Pons (tissue), 1 donor: ENCODE measurements at regions not wholly inside any gene's neighbourhood (a gene's known extent, or its start where the extent isn't known, plus 50 kb on each side); places are given as distances from the start of the nearest gene placed in this dataset.
A peak's percentile ranks its signal among the peaks of the same experiment; 100 is the strongest.

Experiments
- DNase-seq: peaks from one replicate; pipeline ENCODE4 v3.0.0-alpha.2; 2016; ENCODE audit warnings: low spot score

DNA sequence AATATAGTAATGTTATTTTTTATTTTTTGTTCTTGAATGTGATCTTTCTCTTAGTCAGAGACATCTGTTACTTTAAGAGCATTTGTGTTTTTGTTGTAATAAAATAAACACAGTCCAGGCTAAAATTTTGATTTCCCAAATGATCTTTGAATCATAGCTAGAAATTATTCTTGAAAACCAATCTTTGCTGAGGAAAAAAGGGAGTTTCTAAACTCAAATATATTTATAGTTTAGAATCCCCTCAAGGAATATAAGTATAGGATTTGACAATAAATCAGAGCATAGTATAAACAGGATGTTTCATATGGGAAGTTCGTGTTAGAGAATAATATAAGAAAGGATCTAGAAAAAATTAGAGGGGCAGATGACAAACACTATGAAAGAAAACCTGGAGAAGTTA lies 118.8 kb upstream of the ADAMTS19 start:
- DNase-seq: no peak

- DNase-seq: no peak
These were observed 117.3 kb upstream of the ADAMTS19 start for GRCh38 chr5:129342796-129343195.

GRCh38 chr5:129345213-129345924 lies 114.7 kb upstream of the ADAMTS19 start:
- no peak for DNase-seq

DNA sequence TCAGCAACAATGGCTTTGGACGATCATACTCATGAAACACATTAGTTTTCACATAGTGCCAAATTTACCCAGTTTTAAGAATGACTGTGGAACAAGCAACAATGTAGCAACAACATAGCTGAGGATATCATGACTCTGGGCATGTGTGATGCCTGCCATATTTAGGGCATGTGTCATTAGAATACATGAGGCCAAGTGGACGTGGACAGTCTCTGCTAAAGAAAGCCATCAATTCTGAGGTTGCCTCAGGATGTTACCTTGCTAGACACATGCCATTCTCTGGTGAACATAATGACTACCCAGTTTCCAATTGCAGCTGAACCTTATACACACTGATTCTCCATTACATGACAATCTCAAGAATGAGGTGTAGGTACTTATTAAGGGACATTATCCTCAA lies 103.3 kb upstream of the ADAMTS19 start:
- no peak for DNase-seq

DNA sequence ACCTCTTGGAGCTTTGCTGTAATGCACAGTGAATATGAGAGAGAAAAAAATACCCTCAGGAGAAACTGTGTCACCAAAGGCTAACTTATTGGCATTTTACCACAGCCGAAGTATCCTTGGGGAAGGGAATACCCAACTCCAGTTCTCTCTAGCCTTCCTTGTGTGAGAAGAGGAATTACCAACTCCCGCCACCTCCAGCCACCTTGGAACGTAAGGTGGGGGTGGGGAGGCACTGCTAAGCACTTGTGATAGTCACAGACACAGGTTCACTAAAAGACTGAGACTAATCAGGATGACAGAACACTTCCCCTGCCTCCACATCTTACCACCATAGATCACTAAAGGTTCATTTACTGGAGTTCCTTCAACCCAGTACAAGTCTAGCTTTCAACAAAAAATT lies 102.0 kb upstream of the ADAMTS19 start:
- no peak for DNase-seq

- DNase-seq: no peak
These were observed 100.6 kb upstream of the ADAMTS19 start for GRCh38 chr5:129359450-129359849.

- peak; percentile 9 for DNase-seq
These were observed 98.6 kb upstream of the ADAMTS19 start for GRCh38 chr5:129361441-129362025.

DNA sequence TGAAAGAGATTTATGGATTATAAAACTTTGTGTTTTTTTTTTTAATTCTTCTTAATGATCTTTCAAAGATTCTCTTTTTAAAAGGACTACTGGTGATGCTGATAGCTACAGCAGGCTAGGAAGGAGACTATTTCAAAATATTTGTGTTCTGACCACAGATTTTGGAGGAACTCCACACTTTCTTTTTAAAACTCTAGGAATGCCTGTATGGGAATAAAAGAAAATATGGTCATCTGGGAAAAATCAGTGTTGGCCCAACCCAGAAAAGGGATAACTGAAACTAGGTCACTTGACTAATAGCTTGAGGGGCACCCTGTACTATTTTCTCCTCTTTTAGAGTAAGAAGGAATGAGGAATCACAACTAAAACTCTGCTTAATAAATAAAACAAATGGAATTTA lies 97.6 kb upstream of the ADAMTS19 start:
- DNase-seq: no peak

DNA sequence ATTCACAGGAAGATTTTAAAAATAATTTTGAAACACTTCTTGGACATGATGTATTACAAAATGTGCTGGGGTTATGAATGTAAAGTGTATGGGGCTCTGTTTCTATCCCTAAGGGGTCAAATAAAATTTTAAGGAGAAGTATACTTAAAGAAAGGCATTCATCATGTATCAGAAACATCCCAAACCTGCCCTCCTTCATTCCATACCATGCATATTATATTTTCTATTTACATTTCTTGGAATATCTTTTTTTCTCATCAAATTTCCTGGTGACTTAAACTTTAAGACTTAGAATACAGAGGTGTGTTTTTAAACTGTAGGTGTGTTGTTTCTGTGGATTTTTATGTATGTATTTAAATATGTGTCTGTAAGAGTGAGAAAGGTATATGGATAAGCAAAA lies 96.1 kb upstream of the ADAMTS19 start:
- no peak for DNase-seq

DNA sequence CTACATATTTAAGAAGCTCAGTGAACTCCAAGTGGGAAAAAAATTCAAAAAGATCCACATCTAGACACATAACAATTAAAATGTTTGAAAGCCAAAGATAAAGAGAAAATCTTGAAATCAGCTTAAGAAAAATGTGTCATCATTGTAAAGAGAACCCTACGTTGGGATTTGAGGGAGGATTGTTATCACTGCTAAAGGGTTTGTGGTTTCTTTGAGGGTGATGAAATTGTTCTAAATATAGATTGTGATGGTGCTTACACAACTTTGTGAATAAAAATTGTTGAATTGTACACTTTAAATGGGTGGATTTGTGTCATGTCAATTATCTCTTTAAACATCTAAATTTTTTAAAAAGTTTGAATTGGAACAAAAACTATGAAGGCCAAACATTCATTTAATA lies 92.2 kb upstream of the ADAMTS19 start:
- no peak for DNase-seq

DNA sequence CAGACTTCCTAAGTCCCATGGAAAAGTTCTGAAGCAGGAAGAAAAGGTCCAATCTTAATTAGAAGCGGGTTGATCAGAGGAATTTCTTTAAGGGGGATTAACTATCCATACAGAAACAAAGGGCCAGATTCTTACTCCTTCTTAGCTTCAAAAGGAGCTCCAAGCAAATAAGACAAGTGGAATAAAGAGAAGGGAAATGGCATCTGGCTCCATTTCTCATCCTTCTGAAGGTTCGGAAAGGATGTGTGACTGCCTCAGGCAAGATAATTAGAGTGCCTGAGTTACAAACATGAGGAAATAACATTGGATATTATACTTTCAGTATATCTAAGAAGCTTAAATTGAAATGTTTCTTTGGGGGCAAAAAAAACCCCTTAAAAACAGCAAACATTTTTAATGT lies 88.1 kb upstream of the ADAMTS19 start:
- no peak for DNase-seq

DNA sequence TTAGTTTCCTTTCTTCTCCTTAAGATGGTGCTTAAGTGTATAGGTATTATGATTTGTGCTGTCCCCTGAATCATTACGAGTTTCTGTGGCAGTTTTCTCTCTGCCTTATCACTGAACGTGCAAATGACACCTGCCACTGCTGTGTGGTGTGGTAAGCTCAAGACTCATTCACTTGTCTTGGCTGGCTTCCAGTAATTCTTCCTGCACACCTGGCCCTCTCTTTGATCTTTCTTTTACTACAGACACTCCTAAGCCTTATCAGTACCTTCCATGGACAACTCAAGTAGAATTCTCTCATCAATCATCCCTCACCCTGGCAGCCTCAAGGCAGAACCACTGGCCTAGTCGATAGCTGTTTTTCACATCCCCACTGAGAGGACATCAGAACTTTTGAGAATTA lies 82.6 kb upstream of the ADAMTS19 start:
- DNase-seq: no peak

DNA sequence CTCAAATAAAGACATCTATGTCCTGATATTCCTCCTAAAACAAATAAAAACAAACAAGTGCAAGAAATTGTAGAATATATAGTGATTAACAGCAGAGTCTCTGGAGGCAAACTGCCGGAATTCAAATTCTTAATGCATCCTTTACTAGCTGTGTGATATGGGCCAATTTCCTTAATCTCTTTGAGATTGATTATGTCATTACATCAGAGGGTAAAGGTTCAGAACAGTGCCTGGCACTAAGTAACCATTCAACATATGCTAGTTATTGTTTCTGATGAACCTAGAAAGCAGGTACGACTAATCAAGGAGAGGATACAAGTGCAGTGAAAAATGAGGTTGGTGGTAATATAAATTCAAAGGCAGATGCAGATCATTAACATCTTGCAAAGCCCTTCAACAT lies 81.1 kb upstream of the ADAMTS19 start:
- no peak for DNase-seq

GRCh38 chr5:129379406-129379805 lies 80.7 kb upstream of the ADAMTS19 start:
- no peak for DNase-seq

DNA sequence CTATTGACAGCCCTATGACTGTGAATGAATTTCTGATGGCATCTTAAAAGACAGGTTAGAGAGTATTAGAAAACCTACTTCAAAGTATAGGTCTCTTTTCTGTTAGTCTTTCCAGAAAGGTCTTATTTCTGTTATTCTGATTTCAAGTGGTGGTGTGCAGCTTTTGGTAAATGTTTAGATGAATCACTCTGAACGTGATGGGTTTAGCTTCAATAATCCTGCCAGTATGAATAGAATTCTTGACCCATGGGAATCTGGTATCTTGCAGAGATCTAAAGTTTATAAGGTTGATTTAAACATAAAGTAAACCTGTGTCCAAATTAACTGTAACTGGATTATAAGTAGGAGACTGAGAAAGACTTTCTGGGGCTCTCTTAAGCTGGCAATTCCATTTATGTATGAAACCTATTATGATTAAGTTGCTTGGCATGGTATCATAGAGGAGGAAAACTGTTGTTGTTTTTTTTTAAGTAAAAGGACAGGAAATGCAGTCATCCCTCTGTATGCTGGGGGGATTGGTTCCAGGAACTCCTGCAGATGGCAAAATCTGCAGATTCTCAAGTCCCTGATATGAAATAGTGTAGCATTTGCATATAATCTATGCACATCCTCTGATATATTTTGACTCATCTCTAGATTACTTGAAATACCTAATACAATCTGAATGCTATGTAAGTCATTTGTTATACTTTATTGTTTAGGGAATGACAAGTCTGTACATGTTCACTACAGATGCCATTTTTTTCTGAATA lies 77.0 kb upstream of the ADAMTS19 start:
- DNase-seq: no peak

DNA sequence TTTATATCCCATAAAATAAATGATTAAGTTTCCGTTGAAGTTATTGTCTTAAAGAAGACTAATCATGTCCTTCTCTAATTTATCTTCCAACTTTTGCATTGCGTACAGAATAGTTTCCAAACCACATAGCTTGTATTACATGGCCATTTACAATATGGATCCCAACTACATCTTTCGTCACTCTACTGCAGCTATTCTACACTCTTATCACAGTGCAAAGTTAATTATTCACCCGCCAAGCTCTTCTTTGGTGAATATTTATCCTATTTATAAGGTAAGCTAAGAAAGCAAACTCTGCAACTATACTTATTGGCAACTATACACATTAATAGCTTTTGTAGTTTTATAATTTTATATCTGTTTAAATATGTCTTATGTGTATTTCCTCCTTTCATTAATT lies 75.9 kb upstream of the ADAMTS19 start:
- no peak for DNase-seq

GRCh38 chr5:129384736-129385135 lies 75.4 kb upstream of the ADAMTS19 start:
- no peak for DNase-seq

- DNase-seq: no peak
These were observed 72.2 kb upstream of the ADAMTS19 start for GRCh38 chr5:129387944-129388343.

DNA sequence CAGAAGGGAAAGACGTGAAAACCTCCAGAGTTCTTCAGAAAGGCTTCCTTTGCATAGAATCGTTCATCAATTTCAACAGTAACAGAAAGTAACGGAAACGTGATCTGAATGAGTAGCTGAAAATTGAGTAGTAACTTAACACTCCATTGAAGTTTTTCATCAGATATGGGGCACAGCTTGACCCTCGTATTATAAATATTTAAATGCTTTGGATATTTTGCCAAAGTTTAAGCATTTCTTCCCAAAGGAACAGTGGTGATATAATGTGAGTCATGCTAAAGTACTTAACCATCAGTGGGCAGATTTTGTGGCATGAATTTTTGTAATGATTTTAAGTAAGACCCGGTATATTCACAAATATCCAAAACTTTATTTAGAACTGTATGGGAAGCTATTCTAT lies 67.4 kb upstream of the ADAMTS19 start:
- DNase-seq: no peak

GRCh38 chr5:129395247-129395646 lies 64.9 kb upstream of the ADAMTS19 start:
- no peak for DNase-seq

DNA sequence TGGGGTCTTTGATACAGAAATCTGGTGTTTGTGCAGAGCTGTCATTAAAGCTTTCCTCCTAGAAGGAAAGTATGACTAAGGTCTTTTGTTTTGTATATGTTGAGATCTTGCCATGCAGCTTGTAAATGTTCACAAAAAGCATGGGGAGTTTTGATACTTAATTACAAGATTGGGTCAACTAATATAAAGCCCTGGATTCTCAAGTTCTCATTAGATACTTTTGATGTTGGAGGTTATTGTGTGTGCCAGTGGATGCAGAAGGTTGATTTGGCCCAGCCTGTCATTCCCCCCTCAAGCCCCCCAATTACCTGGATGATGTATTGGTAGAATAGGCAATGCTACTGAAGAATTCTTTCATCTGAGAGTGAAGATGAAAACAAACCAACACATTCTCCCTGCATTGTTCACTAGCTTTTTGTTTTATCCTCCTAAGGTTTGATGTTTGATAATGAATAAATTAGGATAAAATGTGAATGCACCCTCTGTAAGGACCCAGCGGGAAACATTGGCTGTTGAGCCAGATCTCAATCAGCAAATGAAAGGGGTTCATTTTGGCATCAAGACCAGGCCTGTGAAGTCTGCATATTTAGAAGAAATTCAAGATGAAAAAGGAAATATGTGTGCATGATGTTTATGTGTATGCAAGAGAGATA lies 61.9 kb upstream of the ADAMTS19 start:
- no peak for DNase-seq

DNA sequence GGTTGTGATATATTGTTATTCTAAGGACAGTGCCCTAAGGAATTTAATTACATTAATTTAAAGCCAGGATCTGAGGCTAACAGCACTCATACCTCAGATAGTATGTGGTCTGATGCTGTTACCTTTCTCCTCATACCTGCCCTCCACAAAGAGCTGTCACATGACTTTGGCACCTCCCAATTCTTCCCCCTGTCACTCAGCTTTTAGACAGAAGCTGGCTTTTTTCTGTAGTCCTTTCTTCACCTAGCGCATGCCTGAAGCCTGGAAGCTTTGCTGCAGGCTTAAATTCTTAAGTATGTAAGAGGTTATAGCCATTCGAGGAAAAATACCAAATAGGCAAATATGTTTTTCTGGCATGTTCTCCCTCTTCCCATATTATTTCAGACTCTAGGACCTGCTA lies 61.0 kb upstream of the ADAMTS19 start:
- no peak for DNase-seq

GRCh38 chr5:129400395-129400983 lies 59.6 kb upstream of the ADAMTS19 start:
- no peak for DNase-seq
